ENCODE measurements at regions not wholly inside any gene's neighbourhood (a gene's known extent, or its start where the extent isn't known, plus 50 kb on each side); places are given as distances from the start of the nearest gene placed in this dataset.

GRCh38 chr9:82132024-82132423 is 143.5 kb downstream of the SPATA31D1 start:
- TF ChIP-seq POLR2AphosphoS5 (IDR thresholded peaks at IDR 0.05; ENCODE audit: low read depth, low read length) (no peak), FOXP2 (optimal IDR thresholded peaks at IDR 0.05; ENCODE audit: borderline replicate concordance, extremely low read depth, extremely low read length, insufficient read depth) (no peak), TAF1 (IDR thresholded peaks at IDR 0.05; ENCODE audit: borderline replicate concordance, insufficient read depth, low read length) (no peak), REST (IDR thresholded peaks at IDR 0.05; ENCODE audit: insufficient read depth in 1 of 2, low read depth in 2 of 2, low read length in 2 of 2) (no peak), SIN3A (IDR thresholded peaks at IDR 0.05; ENCODE audit: borderline replicate concordance, insufficient read depth, low read length) (no peak)

DNA sequence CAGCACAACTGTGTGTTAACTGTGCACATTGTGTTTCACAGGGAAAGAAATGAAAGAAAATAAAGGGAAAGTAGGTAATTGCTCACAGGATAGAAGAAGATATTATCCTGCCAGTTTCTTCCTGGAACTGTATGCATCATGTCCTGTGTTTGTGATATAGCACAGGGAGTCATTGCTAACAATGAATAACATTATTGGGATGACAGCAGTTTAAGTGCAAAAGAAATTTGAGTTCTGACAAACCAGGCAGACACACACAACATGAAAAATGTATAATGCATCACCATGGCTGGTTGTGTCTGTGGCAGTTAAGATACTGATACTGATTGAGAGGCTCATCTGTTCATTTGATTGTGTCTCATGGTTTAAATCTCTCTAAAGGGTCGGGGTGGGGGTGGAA is 145.4 kb downstream of the SPATA31D1 start:
- no peak for TF ChIP-seq TAF1 (IDR thresholded peaks at IDR 0.05; ENCODE audit: borderline replicate concordance, insufficient read depth, low read length)
- no peak for TF ChIP-seq SIN3A (IDR thresholded peaks at IDR 0.05; ENCODE audit: borderline replicate concordance, insufficient read depth, low read length)
- no peak for TF ChIP-seq FOXP2 (optimal IDR thresholded peaks at IDR 0.05; ENCODE audit: borderline replicate concordance, extremely low read depth, extremely low read length, insufficient read depth)
- TF ChIP-seq POLR2AphosphoS5 (IDR thresholded peaks at IDR 0.05; ENCODE audit: low read depth, low read length): no peak
- no peak for TF ChIP-seq REST (IDR thresholded peaks at IDR 0.05; ENCODE audit: insufficient read depth in 1 of 2, low read depth in 2 of 2, low read length in 2 of 2)

- TF ChIP-seq SIN3A (IDR thresholded peaks at IDR 0.05; ENCODE audit: borderline replicate concordance, insufficient read depth, low read length): no peak
Measured at GRCh38 chr9:82135106-82135505, 146.5 kb downstream of the SPATA31D1 start.

DNA sequence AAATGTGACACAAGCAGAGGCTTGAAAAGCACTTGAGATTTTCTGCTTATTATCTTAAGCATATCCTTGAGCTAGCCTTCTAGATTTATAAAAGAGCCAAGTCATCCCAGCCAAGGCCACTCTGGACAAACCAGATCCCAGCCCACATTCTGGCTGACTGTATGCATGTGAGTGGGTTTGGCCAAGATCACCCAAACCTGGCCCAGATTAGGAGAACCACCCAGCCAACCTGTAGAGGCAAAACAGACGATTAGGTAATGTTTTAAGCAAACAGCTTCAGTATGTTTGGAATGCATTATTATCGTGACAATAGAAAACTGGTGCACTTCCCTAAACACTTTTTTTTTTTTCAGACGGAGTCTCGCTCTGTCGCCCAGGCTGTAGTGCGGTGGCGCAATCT is 151.9 kb downstream of the SPATA31D1 start:
- no peak for TF ChIP-seq TAF1 (IDR thresholded peaks at IDR 0.05; ENCODE audit: borderline replicate concordance, insufficient read depth, low read length)
- no peak for TF ChIP-seq REST (IDR thresholded peaks at IDR 0.05; ENCODE audit: insufficient read depth in 1 of 2, low read depth in 2 of 2, low read length in 2 of 2)
- TF ChIP-seq POLR2AphosphoS5 (IDR thresholded peaks at IDR 0.05; ENCODE audit: low read depth, low read length): no peak
- TF ChIP-seq FOXP2 (optimal IDR thresholded peaks at IDR 0.05; ENCODE audit: borderline replicate concordance, extremely low read depth, extremely low read length, insufficient read depth): no peak
- no peak for TF ChIP-seq SIN3A (IDR thresholded peaks at IDR 0.05; ENCODE audit: borderline replicate concordance, insufficient read depth, low read length)

DNA sequence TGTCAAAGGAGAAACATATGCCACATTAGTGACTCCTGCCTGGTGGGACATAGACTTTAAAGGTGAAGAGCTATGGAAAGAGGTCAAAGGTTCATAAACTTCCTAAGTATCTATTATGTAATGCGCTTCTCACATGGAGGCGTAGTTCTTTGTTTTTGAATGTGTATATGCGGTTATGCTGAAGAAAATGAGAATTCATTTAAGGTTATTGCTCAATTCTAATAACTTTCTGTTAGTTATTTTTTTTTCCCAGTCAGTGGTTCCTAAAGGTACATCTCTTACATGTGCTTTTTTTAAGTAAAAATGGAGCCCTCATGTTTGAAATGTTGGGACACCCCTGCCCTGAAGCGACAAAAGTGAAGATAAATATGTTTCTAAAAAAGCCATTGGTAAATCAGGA is 156.2 kb downstream of the SPATA31D1 start:
- TF ChIP-seq REST (IDR thresholded peaks at IDR 0.05; ENCODE audit: insufficient read depth in 1 of 2, low read depth in 2 of 2, low read length in 2 of 2) (no peak), SIN3A (IDR thresholded peaks at IDR 0.05; ENCODE audit: borderline replicate concordance, insufficient read depth, low read length) (no peak), FOXP2 (optimal IDR thresholded peaks at IDR 0.05; ENCODE audit: borderline replicate concordance, extremely low read depth, extremely low read length, insufficient read depth) (no peak), TAF1 (IDR thresholded peaks at IDR 0.05; ENCODE audit: borderline replicate concordance, insufficient read depth, low read length) (no peak), POLR2AphosphoS5 (IDR thresholded peaks at IDR 0.05; ENCODE audit: low read depth, low read length) (no peak)

All from PFSK-1 (cell line).